GM12875 (cell line): ENCODE measurements at regions not wholly inside any gene's neighbourhood (a gene's known extent, or its start where the extent isn't known, plus 50 kb on each side); places are given as distances from the start of the nearest gene placed in this dataset.

Experiments
- H3K4me3 ChIP-seq: one replicate; pipeline ENCODE4 v1.5.1; 2011; ENCODE audit warnings: low read depth, low read length, control low read depth
- CTCF ChIP-seq: IDR thresholded peaks from 2 replicates; pipeline ENCODE4 v1.5.1; 2011; ENCODE audit warnings: low read depth, mild to moderate bottlenecking, control low read depth, inconsistent platforms, low read length, moderate library complexity, borderline replicate concordance; ENCODE audit not compliant: insufficient read depth

DNA sequence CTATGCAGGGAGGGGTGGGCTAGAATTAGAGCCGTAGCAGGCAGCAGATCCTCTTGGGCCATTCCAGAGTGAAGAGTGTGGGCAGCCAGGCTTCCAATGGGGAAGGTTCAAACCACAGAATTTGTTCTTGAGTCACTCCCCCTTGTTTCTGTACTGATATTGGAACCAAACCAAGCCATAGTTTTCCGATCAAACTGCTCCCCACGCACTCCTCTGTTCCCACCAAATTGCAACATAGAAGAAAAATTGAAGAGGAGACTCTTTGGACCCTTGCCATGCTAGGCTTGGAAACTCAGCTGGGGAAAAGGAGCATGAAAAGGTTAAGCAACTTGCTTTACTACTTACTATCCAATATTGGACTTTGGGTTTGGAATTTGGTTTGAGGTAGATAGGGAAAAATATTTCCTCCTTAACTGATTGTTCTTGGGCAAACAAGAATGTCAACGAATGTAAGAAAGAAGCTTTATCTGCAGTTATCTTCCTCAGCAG lies 165.8 kb upstream of the NR3C1 start:
- TF ChIP-seq CTCF, result no peak
- no peak overlapping the region for H3K4me3 ChIP-seq

DNA sequence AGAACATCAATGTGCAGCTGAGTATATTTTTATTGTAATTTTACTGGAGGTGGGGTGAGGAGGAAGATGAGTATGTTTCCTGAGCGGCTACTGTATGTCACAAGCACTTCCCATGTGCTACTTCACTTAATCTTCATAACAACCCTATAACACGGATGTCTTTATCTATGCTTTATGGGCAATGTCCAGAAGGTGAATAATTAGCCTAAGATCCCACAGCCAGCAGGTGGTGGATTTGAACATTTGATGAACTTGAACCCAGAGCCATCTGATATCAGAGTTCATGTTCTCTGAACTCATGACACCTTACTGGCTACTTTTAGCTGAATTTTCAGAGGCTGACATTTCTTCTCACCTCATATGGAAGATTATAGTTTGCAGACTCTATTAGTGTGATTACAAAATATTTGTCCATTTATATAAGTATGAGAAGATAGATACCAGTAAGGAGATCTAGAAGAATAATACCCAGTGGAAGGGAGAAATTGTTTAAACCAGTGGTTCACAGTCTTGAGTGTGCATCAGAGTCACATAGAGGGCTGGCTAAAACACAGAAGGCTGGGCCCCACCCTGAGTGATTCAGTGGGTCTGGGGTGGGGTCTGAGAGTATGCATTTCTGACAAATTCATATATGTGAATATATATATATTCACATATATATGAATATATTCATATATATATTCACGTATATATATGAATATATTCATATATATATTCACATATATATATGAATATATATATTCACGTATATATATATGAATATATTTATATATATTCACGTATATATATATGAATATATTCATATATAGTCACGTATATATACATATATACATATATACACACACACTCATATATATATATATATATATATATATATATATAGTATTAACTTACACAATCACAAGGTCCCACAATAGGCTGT lies 164.4 kb upstream of the NR3C1 start:
- no peak overlapping the region for H3K4me3 ChIP-seq
- no peak for TF ChIP-seq CTCF

GRCh38 chr5:143566139-143566538 lies 162.7 kb upstream of the NR3C1 start:
- TF ChIP-seq CTCF, result no peak
- no peak overlapping the region for H3K4me3 ChIP-seq

DNA sequence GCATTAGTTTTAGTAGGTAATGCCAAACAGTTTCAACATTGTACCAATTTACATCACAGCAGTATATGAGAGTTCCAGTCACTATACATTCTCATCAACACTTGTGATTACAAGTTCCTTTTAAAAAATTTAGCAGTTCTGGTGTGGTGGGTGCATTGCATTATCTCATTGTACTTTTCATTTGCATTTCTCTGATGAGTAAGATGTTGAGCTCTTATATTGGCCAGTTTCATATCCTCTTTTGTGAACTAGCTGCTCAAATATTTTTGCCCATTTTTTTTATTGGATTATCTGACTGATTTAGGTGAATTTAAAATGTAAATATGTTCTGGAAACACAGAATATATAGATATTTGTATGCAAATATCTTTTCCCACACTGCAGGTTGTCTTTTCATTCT lies 160.9 kb upstream of the NR3C1 start:
- H3K4me3 ChIP-seq, result no peak overlapping the region
- TF ChIP-seq CTCF, result no peak

DNA sequence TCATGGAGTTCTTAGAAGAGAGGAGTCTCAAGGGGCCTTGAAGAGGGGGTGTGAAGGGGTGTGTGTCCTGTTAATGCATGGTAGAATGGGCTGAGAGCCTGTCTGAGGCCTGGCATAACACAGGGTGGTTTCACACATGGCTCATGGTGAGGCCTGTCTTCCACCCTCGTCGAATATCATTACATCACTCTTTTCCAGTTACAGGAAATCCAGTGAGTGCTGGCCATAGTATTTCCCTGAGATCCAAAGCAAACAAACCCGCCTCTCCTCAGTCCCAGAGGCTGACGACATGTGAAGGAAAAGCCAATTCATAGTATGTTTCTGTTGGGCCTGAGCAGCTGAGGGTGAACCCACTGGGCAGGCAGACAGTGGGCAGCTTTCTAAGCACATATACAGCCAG lies 159.4 kb upstream of the NR3C1 start:
- H3K4me3 ChIP-seq, result no peak overlapping the region
- TF ChIP-seq CTCF, result no peak

DNA sequence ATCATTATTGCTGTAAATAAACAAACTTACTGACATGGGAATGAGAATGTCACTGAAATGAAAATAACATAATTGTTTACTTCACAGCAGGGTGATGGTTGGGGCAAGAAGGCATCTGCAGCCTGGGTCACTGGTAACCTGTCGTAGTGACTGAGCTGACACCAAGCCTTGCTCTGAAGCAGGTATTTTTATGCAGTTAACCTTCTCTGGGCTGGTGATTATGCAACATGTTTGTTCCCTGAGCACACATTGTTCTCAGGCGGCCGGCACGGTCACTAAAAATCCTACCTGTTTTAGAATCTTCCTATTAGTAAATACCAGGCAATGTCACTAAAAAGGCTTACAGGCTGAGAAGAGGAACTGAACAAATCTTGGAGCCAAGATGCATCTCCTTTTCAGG lies 157.7 kb upstream of the NR3C1 start:
- H3K4me3 ChIP-seq, result no peak overlapping the region
- no peak for TF ChIP-seq CTCF

GRCh38 chr5:143560378-143560777 lies 156.9 kb upstream of the NR3C1 start:
- TF ChIP-seq CTCF, result no peak
- H3K4me3 ChIP-seq, result no peak overlapping the region
